Myocyte (in vitro differentiated cells): ENCODE measurements at regions not wholly inside any gene's neighbourhood (a gene's known extent, or its start where the extent isn't known, plus 50 kb on each side); places are given as distances from the start of the nearest gene placed in this dataset.

Source experiments
- DNase-seq: peaks from one replicate; pipeline ENCODE4 v3.0.0-alpha.2; 2012; ENCODE audit warnings: low read depth

- DNase-seq, result no peak
These were observed 66.7 kb downstream of the BARHL2 start for GRCh38 chr1:90650401-90650800.

- DNase-seq, result no peak
These were observed 76.8 kb downstream of the BARHL2 start for GRCh38 chr1:90640325-90640724.

DNA sequence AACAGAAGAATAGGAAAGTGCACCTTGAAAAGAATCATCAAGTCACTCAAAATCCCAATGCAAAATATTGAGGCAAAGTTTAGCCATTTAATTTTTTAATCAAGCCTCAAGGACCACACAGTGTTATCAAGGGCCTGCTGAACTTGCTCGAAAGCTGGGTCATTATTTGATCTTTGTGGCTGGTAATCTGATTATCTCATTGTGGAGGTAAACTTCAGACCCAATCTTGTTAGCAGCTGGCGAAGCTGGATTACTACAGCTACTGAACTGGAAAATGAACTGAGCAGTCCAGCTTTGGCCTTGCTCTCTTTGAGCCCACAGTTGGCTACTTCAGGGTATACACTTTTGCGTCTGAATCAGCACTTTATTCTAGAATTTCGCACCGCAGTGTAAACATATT is 94.4 kb downstream of the BARHL2 start:
- no peak for DNase-seq

GRCh38 chr1:90621986-90622385 is 95.1 kb downstream of the BARHL2 start:
- DNase-seq, result no peak

GRCh38 chr1:90616395-90616794 is 100.7 kb downstream of the BARHL2 start:
- peak; percentile 3 for DNase-seq

- no peak for DNase-seq
These were observed 102.2 kb downstream of the BARHL2 start for GRCh38 chr1:90614872-90615271.

DNA sequence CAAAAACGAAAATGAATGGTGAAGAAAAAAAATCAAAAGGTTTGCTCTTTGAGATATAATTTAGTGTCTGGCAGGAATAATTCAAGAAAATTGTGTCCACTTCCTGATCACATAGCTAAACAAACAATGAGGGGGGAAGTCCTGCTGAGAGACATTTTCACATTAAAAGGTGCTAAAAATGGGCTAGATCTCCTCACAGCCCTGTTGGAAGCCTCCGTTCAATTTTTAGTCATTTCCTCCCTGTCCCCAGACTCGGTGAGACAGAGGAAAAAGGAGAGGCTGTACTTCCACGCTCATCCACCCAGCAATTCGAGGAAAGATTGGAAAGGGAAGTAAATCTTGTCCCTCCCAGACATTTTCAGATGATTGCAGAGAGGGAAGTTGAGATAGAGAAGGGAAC is 103.7 kb downstream of the BARHL2 start:
- no peak for DNase-seq

GRCh38 chr1:90612033-90612432 is 105.1 kb downstream of the BARHL2 start:
- DNase-seq, result no peak

DNA sequence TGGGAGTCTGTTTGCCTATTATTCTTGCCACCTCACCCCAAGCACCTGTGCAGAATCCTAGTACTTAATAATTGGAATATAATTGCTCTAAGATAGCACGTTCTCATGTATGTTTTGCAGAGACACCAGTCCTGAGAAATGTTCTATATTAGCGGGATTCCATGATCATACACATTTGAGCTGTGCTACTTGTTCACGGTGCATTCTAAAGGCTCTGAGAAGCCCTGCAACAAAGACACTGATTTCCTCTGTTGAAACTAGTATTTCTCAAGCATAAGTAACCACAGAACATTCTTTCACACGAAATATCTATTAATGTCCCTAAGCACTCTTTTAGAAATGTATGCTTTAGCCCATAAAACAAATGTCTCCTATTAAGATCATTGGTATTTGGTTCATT is 109.4 kb downstream of the BARHL2 start:
- no peak for DNase-seq

DNA sequence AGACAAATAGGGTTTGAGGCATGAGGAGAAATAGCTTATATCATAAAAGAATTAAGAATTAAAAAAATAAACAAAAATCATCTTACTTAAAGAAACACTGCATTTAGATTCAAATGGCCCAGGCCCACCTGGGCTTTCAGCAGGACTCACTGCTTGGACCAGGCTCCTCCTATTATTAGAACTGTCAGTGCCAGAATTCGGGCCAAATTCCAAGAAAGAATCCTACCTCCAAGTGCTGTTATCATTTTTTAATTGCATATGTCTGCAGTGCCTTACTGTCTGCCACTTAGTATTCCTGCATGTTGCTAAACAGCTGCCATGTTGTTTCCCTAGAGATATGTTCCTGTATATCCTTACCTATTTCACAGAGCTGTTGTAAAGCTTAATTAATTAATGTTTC is 112.0 kb downstream of the BARHL2 start:
- no peak for DNase-seq

DNA sequence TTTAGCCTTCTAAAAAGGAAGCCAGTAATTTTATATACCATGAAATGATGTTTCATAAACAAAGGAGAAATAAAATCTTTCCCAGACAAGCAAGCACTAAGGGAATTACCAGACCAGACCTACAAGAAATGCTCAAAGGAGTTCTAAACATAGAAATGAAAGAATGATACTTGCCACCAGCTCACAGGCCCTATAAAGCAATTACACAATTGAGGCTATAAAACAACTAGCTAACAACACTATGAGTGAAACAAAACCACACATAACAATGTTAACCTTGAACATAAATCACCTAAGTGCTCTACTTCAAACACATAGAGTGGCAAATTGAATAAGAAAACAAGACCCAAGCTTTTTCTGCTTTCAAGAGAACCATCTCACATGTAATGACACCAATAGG is 123.8 kb downstream of the BARHL2 start:
- DNase-seq, result no peak

DNA sequence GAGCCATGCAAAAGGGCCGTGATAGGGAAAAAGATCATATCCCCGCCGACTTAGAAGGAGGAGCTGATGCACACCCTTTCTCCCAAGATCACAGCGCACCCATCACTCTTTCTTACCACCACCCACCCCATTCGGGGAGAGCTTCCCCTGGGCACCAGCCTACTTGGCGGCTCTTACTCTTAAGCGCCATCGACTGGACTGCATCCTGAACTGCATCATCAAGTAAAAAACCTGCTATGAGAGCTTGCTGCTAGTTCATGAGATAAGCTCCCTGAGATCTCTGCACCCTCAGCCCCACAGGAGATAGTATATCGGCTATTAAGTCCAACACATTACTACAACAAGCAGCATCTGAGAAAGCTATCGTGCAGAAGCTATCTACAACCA is 125.1 kb downstream of the BARHL2 start:
- DNase-seq, result no peak

DNA sequence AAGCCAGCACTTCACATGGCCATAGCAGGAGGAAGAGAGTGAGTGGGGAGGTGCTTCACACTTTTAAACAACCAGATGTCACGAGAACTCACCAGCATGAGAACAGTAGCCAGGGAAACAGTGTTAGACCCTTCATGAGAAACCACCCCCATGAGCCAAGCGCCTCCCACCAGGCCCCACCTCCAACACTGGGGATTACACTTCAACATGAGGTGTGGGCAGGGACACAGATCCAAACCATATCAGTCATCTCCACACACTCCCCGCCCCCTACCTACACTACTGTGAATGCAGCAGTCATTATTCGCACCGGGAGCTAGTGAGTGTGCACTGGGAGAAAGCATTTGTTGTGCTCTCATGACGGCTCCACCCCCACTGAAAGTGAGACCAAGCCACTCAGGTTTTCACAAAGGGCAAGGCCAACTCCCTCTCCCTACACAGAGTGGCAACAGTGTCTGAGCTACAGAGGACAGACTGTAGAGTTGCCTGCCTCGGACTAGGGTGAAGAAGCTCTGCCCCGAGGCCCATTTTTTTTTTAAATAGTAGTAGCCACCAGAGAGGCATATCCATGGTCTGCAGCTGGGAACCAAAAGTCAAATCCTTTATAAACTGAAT is 125.6 kb downstream of the BARHL2 start:
- no peak for DNase-seq

DNA sequence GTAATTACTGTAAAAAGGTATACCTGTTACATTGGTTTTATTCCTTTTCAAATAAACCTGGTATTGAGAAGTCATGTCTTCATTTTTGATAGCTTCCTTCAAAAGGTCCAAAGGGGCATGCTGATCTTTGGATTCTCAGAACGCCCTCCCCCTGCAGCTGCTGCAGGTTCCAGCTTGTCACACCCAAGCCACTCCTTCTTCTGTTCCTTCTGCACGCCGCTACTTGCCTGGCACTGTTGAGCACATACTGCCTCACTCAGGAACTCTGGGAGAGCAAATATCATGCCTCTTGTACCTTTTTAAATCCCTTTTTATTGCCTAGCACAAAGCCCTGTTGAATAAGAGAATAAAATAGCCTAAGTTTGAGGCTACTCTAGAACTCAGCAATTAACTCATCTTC is 136.9 kb downstream of the BARHL2 start:
- DNase-seq, result no peak

DNA sequence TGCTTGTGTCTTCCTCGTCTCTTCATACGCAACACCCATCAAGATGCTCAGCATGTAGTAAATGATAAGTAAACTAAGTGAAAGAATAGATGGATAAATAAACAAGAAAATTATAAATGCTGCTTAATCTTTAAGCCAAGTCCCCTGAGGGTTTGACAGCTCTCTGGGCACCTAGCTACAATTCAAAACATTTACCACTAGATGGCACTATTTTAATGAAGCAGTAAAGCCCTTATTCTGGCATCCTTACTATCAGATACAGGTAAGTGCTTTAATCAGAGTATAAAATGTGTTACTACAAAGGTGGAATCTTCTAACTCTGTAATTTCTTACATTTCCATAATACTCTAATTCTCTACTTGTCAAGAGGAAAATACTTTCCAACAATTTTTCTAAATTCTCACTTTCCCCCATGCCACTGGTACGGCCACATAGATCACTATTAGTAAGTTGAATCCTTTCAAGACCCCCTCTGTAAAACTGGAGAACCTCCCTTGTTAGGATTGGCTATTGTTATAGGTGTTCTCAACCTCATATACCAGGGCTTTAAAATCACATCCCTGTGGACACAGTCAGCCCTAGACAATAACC is 137.8 kb downstream of the BARHL2 start:
- peak; percentile 43 for DNase-seq

- no peak for DNase-seq
These were observed 142.3 kb downstream of the BARHL2 start for GRCh38 chr1:90574692-90575370.

- DNase-seq, result no peak
These were observed 143.4 kb downstream of the BARHL2 start for GRCh38 chr1:90573736-90574135.

DNA sequence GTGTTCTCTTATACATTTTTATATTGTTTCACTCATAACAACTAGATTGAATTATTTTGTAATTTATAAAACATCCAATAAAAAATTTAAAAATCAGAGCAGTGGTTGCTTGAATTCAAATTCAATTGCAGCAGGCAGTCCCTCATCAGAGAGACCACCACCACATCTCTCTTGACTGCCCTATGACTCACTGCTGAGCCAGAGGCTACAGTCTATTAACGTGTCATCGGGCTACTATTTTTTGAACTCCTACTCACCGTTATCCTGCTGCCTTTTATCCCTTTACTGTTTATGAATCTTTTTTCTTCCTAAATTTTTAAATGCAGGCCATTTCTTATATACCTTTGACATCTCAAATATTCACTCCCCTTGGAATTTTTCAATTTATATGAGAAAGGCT is 144.7 kb downstream of the BARHL2 start:
- DNase-seq, result no peak

- no peak for DNase-seq
These were observed 148.7 kb downstream of the BARHL2 start for GRCh38 chr1:90568436-90568835.

GRCh38 chr1:90564164-90564563 is 152.9 kb downstream of the BARHL2 start:
- no peak for DNase-seq

DNA sequence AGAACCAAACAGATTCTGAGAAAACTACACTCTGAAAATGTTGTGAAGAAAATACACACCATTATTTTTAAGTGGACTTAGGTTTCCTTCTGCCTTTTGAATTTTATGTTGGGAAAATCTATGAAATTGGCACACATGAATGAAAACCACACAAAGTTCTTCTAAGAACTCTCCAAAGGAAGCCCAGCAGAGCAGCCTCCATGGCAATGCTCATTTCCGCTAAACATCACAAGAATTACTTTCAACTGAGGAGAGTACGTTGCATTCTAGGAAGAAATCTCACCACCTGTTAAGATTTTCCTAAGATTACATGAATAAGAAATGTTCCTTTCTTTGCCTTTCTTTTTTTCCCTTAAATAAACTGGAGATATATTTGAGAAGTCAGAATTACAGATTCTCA is 154.2 kb downstream of the BARHL2 start:
- DNase-seq, result no peak

DNA sequence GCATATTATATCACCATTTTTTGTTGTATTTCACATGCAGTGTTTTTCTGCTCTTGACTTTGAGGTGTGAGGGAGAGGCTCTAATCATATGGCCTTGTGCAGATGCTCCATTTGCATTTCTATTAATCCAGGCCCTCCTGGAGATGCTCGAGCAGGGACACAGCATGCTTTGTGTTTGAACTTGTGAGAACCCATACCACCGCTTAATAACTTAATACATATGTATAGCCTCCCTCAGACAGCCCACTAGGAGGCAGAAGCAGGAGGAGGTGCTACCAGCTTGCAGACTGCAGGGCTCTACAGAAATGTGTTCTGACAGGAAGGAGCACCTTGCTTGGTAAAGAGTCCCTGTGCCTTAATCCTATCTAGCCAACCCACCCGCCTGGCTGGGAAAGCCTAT is 155.2 kb downstream of the BARHL2 start:
- DNase-seq, result no peak
